HL-60 (cell line): ENCODE measurements at regions not wholly inside any gene's neighbourhood (a gene's known extent, or its start where the extent isn't known, plus 50 kb on each side); places are given as distances from the start of the nearest gene placed in this dataset. TPM values are rescaled to one million over a fixed set of nuclear protein-coding genes. Genes with fewer than 3 reads are reported as not detected.
"Not testable (repeated sequence)": the region's sequence is repeated elsewhere in the genome, so short reads cannot be mapped to it uniquely, and the experiment has no call there.

Source experiments
- DNase-seq, 2 experiments: peaks; one replicate each; pipeline ENCODE4 v3.0.0-alpha.2; 2010 to 2020; ENCODE audit warnings: low read depth in 1 of 2, low spot score in 1 of 2
- H3K27ac ChIP-seq: fragments of 250-450 bp; sonication (Bioruptor Pico); replicated peaks from 2 replicates; pipeline ENCODE4 v1.5.1; 2020; ENCODE audit warnings: mild to moderate bottlenecking, moderate library complexity
- H3K27me3 ChIP-seq: fragments of 250-450 bp; sonication (Bioruptor Pico); 2 replicates; pipeline ENCODE4 v1.5.1; 2021; ENCODE audit warnings: mild to moderate bottlenecking, moderate library complexity; ENCODE audit not compliant: insufficient read depth, poor library complexity, severe bottlenecking
- H3K4me3 ChIP-seq: replicated peaks from 2 replicates; pipeline ENCODE4 v1.5.1; 2011; ENCODE audit warnings: mild to moderate bottlenecking, control low read depth, low read length; ENCODE audit not compliant: insufficient read depth
- POLR2AphosphoS5 ChIP-seq: IDR thresholded peaks from 2 replicates; pipeline ENCODE4 v1.6.1; 2012; ENCODE audit warnings: low read depth
- SPI1 ChIP-seq: IDR thresholded peaks from 2 replicates; pipeline ENCODE4 v1.6.1; 2012; ENCODE audit warnings: low read depth, mild to moderate bottlenecking, borderline replicate concordance
- microRNA-seq: library from miRNA; unstranded; fragments of <30 nt; microRNA quantifications from one replicate; pipeline ENCODE4, GENCODE V29; 2018
- TF ChIP-seq, protein P1 (sequence below): IDR thresholded peaks from 2 replicates; pipeline ENCODE4 v1.6.1; 2012; ENCODE audit warnings: low read depth; ENCODE audit not compliant: insufficient replicate concordance
- TF ChIP-seq, protein P2 (sequence below): IDR thresholded peaks from one replicate; pipeline ENCODE4 v1.5.1; 2011; ENCODE audit warnings: low read length, control low read depth, inconsistent platforms; ENCODE audit not compliant: insufficient read depth

DNA sequence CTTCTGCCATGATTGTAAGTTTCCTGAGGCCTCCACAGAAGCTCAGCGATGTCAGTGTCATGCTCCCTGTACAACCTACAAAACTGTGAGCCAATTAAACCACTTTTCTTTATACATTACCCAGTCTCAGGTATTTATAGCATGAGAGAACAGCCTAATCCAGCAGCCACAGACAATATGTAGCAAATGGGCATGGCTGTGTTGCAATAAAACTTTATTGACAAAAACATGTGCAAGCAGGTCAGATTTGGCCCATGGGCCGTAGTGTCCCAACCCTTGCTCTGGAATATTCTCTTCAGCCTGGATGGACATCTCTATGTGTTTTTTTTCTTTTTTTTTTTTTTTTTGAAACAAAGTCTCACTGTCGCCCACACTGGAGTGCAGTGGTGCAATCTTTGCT is 60.9 kb upstream of the EEF2KMT start:
- no peak for TF ChIP-seq POLR2AphosphoS5
- TF ChIP-seq, protein P1, sequence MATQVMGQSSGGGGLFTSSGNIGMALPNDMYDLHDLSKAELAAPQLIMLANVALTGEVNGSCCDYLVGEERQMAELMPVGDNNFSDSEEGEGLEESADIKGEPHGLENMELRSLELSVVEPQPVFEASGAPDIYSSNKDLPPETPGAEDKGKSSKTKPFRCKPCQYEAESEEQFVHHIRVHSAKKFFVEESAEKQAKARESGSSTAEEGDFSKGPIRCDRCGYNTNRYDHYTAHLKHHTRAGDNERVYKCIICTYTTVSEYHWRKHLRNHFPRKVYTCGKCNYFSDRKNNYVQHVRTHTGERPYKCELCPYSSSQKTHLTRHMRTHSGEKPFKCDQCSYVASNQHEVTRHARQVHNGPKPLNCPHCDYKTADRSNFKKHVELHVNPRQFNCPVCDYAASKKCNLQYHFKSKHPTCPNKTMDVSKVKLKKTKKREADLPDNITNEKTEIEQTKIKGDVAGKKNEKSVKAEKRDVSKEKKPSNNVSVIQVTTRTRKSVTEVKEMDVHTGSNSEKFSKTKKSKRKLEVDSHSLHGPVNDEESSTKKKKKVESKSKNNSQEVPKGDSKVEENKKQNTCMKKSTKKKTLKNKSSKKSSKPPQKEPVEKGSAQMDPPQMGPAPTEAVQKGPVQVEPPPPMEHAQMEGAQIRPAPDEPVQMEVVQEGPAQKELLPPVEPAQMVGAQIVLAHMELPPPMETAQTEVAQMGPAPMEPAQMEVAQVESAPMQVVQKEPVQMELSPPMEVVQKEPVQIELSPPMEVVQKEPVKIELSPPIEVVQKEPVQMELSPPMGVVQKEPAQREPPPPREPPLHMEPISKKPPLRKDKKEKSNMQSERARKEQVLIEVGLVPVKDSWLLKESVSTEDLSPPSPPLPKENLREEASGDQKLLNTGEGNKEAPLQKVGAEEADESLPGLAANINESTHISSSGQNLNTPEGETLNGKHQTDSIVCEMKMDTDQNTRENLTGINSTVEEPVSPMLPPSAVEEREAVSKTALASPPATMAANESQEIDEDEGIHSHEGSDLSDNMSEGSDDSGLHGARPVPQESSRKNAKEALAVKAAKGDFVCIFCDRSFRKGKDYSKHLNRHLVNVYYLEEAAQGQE: no peak
- TF ChIP-seq SPI1: no peak
- TF ChIP-seq, protein P2, sequence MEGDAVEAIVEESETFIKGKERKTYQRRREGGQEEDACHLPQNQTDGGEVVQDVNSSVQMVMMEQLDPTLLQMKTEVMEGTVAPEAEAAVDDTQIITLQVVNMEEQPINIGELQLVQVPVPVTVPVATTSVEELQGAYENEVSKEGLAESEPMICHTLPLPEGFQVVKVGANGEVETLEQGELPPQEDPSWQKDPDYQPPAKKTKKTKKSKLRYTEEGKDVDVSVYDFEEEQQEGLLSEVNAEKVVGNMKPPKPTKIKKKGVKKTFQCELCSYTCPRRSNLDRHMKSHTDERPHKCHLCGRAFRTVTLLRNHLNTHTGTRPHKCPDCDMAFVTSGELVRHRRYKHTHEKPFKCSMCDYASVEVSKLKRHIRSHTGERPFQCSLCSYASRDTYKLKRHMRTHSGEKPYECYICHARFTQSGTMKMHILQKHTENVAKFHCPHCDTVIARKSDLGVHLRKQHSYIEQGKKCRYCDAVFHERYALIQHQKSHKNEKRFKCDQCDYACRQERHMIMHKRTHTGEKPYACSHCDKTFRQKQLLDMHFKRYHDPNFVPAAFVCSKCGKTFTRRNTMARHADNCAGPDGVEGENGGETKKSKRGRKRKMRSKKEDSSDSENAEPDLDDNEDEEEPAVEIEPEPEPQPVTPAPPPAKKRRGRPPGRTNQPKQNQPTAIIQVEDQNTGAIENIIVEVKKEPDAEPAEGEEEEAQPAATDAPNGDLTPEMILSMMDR: no peak
- Histone ChIP-seq H3K27ac (no peak overlapping the region), H3K27me3 (no peaks in the 10 kb centered on the region), H3K4me3 (no peak overlapping the region)
- DNase-seq: no peak

DNA sequence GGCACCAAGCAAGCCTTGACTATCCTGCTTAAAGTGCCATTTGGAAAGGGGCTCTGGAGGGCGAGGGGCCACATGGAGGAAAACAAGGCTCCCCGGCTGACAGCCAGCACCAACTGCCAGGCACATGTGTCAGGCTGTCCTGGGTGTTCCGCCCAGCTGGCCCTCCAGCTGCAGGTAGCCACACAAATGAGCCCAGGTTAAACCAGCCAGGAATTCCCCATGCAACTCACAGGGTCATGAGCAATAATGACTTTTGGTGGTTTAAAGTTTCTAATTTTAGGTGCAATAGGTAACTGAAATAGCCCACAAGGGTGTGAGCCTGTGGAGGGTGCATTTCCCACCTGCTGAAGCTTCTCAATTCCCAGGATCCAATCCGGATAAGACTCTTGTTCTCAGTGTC is 58.9 kb upstream of the EEF2KMT start:
- not testable (repeated sequence) for DNase-seq, H3K4me3 ChIP-seq, H3K27me3 ChIP-seq, H3K27ac ChIP-seq

DNA sequence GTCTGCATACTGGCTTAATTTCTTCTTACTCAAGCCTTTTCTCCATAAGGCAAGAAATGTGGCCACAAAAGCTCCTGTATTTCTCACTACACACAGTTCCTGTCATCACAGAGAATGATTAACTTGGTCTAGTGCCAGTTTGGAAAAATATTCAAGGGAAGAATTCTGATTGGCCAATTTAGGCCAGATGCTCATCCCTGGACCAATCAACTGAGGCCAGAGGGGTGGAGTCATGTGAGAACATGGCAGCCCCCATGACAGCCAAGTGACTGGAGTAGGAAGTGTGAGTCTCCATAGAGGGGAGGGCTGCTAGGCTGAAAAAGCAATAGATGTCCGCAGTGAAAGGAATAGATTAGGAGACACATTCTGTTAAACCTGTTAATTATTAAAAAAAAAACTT is 56.4 kb upstream of the EEF2KMT start:
- not testable (repeated sequence) for H3K4me3 ChIP-seq, H3K27me3 ChIP-seq, DNase-seq, H3K27ac ChIP-seq

DNA sequence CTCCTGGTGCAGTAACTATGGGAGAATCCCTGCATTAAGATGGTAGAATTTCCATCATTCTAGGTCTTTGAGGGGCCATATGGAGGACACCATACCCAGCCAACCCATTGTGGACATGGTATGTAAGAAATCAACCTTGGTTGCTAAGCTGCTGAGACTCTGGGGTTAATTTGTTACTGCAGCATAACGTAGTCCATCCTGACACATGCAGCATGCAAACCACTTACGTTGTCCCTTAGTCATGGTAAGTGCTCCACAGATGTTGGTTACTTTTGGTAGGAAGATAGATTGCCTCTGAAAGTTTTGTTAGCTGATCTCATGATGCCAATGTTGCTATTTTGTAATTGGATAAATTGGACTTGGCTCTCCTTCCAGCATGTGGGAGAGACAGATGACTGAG is 53.8 kb upstream of the EEF2KMT start:
- DNase-seq, H3K4me3 ChIP-seq, H3K27ac ChIP-seq, H3K27me3 ChIP-seq: not testable (repeated sequence)

Small RNAs in the stretch of these regions (microRNA-seq; reads per million reads assigned to microRNA genes)
- gene MIR8065: not detected
